AG09309 (cell line): ENCODE measurements at regions not wholly inside any gene's neighbourhood (a gene's known extent, or its start where the extent isn't known, plus 50 kb on each side); places are given as distances from the start of the nearest gene placed in this dataset.
"Not testable (repeated sequence)": the region's sequence is repeated elsewhere in the genome, so short reads cannot be mapped to it uniquely, and the experiment has no call there.

Source experiments
- DNase-seq: peaks from one replicate; pipeline ENCODE4 v3.0.0-alpha.2; 2010; ENCODE audit warnings: low read depth
- H3K4me3 ChIP-seq: 2 replicates; pipeline ENCODE4 v1.5.1; 2011; ENCODE audit warnings: mild to moderate bottlenecking, low read depth, low read length, moderate library complexity; ENCODE audit not compliant: control insufficient read depth
- CTCF ChIP-seq: IDR thresholded peaks from 2 replicates; pipeline ENCODE4 v1.5.1; 2011; ENCODE audit warnings: mild to moderate bottlenecking, low read depth, low read length, inconsistent platforms; ENCODE audit not compliant: insufficient read depth, control insufficient read depth; ENCODE audit errors: missing control alignments

DNA sequence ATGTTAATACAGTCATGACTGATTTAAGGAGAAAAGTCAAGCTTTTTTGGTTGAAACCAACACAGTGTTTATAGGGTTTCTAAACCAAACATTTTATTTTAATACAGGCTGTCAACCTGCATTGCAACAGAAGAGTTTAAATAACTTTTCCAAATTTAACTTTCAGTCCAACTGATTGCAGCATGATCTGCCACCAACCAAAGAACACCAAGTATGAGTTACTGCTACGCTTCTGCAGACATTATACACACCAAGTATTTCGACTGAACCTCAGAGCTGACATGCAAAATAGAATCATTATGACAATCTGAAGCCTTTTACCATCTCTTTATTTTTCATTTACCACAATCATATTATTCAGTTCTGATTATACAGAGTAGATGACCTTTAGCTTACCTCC is 151.2 kb upstream of the DST start:
- DNase-seq = no peak
- no peak for TF ChIP-seq CTCF
- H3K4me3 ChIP-seq = no peak overlapping the region

- no peak overlapping the region for H3K4me3 ChIP-seq
- no peak for DNase-seq
- no peak for TF ChIP-seq CTCF
These were observed 147.7 kb upstream of the DST start for GRCh38 chr6:56790414-56790813.

GRCh38 chr6:56789879-56790278 is 147.2 kb upstream of the DST start:
- no peak for DNase-seq
- TF ChIP-seq CTCF = no peak
- H3K4me3 ChIP-seq = no peak overlapping the region

- H3K4me3 ChIP-seq = no peak overlapping the region
- no peak for TF ChIP-seq CTCF
- DNase-seq = no peak
These were observed 146.7 kb upstream of the DST start for GRCh38 chr6:56789342-56789741.

GRCh38 chr6:56787209-56787608 is 144.5 kb upstream of the DST start:
- no peak overlapping the region for H3K4me3 ChIP-seq
- DNase-seq = no peak
- no peak for TF ChIP-seq CTCF

DNA sequence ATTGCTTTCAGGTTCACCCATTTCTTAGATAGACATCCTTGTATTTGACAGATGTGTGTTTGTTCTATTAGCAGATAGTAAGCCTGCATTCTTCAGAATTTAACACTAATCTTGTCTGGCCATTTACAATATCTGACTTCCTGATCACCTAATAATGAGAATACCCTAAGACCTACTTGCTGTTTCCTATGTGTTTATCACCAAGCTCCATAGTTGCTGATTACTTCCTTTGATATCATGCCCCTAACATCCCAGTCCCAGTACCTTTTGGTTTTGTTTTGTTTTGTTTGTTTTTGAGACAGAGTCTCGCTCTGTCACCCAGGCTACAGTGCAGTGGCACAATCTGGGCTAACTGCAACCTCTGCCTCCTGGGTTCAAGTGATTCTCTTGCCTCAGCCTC is 143.6 kb upstream of the DST start:
- no peak overlapping the region for H3K4me3 ChIP-seq
- no peak for DNase-seq
- no peak for TF ChIP-seq CTCF

GRCh38 chr6:56785536-56785935 is 142.8 kb upstream of the DST start:
- H3K4me3 ChIP-seq, DNase-seq: not testable (repeated sequence)

- DNase-seq = not testable (repeated sequence)
These were observed 137.4 kb upstream of the DST start for GRCh38 chr6:56780109-56780508.

DNA sequence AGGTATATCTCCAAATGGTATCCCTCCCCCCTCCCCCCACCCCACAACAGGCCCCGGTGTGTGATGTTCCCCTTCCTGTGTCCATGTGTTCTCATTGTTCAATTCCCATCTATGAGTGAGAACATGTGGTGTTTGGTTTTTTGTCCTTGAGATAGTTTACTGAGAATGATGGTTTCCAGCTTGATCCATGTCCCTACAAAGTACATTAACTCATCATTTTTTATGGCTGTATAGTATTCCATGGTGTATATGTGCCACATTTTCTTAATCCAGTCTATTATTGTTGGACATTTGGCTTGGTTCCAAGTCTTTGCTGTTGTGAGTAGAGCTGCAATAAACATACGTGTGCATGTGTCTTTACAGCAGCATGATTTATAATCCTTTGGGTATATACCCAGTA is 135.8 kb upstream of the DST start:
- not testable (repeated sequence) for DNase-seq, H3K4me3 ChIP-seq

More at GRCh38 chr6:56780109-56780508, 137.4 kb upstream of the DST start:
- H3K4me3 ChIP-seq = not testable (repeated sequence)
